GM03348 (cell line): ENCODE measurements at regions not wholly inside any gene's neighbourhood (a gene's known extent, or its start where the extent isn't known, plus 50 kb on each side); places are given as distances from the start of the nearest gene placed in this dataset.
"Not testable (repeated sequence)": the region's sequence is repeated elsewhere in the genome, so short reads cannot be mapped to it uniquely, and the experiment has no call there.

ENCODE experiments used
- DNase-seq: peaks from one replicate; pipeline ENCODE4 v3.0.0; 2012; ENCODE audit warnings: low spot score

- peak; percentile 78 for DNase-seq
Measured at GRCh38 chr6:14876778-14877613, 368.9 kb upstream of the JARID2 start.

DNA sequence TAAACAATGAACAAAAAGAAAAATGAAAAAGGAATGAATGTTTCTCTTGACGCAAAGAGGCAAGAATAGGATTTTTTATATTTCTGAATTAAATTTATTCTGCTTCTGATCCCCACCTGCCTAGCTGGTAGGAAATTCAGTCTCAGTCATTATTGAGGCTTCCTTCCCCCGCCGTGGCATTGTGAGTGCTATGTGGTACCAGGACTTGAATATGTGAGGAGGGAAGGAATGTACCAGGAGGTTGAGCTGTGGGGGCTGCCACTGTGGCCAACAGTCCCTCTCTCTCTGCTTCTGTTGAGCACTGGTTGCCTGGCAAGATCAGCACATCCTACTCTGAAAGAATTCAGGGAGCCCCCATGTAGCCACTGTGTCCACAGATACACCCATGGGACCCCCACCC lies 368.1 kb upstream of the JARID2 start:
- no peak for DNase-seq

DNA sequence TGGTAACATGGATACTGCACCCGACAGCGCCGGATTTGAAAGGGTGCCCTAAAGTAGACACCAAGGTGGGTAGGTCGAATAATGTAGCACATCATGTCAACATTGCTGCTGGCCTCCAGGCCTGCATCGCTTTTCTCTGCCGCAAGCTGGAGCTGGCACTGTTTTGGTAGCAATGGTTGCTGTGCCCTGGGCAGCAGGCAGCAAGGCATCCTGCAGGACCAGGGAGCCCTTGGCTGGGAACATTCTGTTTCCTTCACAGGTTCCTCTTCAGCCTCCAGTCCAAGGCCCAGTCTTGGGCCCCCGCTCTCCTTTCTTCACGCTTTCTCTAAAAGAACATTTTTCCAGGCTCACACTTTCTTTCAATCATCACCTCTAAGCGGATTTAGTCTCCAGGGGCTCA lies 365.8 kb upstream of the JARID2 start:
- no peak for DNase-seq

DNA sequence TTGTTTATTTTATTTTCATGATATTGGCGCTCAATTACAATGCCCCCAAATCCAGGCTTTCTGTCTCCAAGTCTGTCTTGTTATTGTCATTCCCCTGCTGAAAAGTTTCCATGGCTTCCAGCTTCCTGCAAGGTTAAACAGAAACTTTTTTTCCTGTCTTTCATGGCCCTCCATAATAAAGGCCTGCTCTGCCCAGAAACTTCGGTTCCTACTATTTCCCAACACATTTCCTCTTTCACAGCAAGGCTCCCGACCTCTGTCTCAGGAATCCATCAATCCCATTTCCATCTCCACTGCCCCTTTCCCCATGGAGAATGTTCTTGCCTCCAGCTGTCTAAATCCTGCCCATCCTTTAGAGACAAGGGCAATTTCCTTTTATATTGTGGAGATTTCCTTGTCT lies 365.2 kb upstream of the JARID2 start:
- no peak for DNase-seq

- peak; percentile 77 for DNase-seq
Measured at GRCh38 chr6:14881398-14881797, 364.5 kb upstream of the JARID2 start.

DNA sequence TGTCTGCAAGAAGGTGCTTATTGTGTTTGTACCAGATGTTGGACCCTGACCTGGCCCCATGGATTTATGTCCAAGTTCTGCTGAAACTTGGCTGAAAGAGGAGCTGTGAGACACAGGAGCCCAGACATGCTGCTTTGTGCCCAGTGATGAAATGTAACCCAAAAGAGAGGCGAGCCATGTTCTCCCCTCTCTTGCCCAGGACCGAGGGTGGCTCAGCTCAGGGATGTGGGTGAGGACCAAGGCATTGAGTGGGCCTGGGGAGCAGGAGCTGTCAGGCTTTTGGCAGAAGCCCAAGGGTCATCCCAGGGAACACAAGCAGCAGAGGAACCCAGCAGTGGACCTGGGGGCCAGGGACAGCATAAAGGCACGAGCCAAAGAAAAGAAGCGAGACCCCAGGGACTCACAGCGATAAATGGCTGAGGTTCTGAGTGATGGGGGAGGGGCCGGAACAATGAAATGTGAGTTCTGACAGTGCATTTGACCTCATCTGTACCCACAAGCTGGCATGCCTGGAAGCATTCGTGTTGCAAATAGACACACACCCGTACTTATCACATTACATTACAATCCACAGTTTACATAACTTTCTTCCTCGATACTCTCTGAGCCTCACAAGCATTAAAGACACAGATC lies 363.4 kb upstream of the JARID2 start:
- DNase-seq: no peak

GRCh38 chr6:14883921-14884320 lies 361.9 kb upstream of the JARID2 start:
- peak; percentile 54 for DNase-seq

GRCh38 chr6:14885498-14885897 lies 360.4 kb upstream of the JARID2 start:
- no peak for DNase-seq

GRCh38 chr6:14887181-14887580 lies 358.7 kb upstream of the JARID2 start:
- no peak for DNase-seq

DNA sequence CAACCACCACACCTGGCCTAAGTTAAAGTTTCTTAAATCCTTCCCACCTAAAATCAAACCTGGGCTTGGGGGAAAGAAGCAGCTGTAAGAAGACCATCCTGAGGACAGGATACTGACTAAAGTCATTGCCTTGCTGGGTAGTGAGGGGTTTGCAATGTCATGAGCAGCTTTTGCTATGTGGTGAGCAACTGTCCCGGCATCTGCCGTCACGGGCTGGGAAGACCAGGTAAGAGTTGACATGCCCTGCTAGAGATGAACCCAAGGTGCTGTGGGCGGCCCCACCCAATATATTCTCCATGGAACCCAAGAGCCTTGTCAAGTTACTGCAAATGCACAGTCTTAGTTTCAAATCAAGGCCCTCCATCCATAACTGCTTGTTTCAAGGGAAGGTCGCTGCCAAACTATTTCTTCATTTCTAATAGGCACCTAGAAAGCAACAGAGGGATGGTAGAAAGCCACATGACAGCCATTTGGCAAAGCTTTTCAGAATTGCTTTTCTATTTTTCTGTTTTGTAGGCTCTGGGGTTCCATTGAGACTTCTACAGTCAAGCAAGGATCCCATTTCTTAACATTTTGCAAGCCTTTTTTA lies 357.8 kb upstream of the JARID2 start:
- DNase-seq: no peak

DNA sequence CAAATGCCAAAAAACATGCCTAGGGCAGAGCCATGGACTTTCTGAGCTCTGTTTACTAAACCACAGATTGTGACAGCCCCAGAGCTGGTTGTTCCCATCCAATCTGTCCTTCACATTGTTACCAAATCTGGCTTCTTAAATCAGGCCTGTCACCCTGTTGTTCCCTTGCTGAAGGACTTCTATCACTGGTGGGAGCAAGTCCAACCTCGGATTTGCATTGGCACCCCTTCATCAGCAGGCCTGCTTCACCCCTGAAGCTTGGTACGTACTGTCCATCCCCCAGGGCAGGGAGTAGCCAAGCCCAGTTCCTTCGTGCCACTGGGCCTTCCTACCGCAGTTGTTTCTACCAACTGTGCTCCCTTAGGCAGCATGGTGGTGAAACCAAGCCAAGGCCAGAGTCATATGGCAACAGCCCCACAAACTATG lies 357.3 kb upstream of the JARID2 start:
- no peak for DNase-seq

DNA sequence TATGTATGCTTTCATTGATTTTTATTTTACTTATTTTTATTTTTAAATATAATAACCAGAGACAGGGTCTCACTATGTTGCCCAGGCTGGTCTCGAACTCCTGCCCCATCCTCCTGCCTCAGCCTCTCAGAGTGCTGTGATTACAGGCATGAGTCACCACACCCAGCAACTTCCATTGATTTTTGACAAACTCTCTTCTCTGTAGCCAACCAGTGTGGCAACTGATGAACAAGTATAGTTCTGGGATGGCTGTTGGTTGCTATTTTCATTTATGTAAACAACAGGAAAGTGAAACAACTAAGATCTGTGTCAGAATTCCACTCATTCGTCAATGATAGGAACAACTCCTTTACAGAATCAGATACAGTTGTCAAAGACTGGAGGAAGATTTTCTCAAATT lies 356.7 kb upstream of the JARID2 start:
- no peak for DNase-seq

DNA sequence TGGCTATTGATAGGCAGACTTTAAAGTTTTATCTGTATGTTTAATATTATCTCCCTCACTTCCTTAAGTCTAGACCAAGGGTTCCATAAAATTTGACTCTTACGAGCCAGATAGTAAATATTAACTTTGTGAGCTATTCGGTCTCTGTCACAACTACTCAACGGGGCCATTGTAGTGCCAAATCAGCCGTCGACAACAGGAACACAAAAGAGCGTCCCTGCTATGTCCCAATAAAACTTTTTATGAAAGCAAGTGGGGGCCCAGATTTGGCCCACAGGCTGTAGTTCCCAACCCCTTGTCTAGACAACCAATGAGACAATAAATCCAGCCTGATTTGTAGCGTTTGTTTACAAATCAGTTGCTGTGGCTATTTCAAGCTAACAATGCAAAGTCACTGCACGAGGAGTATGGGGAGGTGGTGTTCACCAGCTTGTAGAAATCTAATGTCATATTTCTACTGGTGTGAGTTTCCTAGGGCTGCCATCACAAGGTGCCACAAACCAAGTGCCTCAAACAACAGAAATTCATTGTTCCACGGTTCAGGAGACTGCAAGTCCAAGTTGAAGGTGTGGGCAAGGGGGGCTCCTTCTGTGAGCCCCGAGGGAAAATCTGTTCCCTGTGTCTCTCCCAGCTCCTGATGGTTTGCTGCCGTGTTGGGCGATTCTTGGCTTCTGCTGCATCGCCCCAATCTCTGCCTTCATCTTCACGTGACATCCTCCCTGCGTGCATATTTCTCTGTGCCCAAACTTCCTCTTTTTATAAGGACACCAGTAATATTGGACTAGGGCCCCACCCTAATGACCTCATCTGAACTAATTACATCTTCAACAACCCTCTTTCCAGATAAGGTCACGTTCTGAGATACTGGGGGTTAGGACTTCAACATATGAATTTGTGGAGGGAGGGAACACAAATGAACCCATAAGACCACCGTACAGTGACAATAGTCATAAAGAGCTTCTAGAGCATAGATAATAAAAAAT lies 356.0 kb upstream of the JARID2 start:
- DNase-seq: no peak

DNA sequence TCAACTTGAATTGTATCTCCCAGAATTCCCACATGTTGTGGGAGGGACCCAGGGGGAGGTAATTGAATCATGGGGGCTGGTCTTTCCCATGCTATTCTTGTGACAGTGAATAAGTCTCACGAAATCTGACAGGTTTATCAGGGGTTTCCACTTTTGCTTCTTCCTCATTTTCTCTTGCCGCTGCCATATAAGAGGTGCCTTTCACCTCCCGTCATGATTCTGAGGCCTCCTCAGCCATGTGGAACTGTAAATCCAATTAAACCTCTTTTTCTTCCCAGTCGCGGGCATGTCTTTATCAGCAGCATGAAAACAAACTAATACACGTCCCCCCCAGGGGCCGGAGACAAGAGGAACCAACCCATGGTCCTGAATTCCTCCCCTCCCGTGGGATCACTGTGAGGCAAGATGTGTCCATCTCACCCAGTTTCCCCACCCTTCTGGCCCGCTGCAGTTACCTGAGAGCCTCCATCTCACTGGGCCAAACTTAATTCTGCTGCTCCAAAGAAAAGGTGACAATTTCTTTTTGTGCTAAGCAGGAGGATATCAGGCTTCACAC lies 354.0 kb upstream of the JARID2 start:
- not testable (repeated sequence) for DNase-seq

DNA sequence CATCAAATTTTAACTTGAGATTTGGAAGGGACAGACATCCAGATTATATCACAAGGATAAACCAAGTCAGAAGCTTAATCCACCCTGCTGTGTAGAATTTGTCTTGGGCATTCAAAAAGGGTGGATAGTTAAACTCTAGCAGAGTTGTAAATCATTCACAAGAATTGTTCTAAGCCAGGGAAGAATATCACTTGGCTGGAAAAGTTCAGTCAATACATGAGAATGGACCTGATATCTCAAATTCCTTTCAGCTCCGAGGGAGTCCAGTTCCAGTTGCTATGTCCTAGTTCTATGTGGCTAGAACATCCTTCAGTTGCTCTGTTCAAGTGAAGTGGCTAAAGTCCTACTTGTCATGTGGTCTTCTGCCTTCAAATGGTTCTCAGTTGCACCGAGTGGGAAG lies 351.8 kb upstream of the JARID2 start:
- no peak for DNase-seq

DNA sequence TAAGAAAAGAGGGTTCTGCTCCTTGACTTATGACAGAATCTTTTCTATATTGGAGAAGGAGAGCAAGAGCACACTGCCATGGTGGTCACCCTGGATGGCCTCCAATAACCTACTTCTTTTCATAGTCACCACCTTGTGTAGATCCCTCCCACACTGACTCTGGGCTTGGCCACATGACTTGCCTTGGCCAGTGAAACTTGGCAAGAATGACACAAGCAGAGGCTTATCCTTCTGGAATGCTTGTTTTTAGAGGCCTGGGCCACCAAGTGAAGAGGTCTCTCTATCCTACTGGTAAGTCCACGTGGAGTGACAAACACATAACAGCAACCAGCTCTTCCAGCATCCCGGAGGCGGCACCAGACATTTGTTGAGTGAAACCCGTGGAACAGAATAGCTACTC lies 349.4 kb upstream of the JARID2 start:
- DNase-seq: no peak

DNA sequence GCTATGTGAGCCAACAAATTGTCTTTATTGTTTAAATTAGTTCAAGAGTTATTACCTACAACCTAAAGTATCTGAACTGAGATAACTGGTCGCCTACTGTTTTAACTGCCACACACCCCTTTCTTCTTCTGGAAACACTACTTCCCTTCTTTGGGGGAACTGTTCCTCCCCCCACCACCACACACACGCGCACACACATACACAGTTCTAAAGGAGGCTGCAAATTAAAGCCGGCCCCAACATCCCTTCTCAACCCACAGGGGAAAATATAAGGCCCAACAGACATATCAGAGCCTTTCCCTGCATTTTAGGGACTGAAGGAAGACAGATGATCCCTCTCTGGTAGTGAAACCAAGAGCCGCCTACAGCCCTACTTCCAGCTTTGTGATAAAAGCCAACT lies 348.0 kb upstream of the JARID2 start:
- no peak for DNase-seq

DNA sequence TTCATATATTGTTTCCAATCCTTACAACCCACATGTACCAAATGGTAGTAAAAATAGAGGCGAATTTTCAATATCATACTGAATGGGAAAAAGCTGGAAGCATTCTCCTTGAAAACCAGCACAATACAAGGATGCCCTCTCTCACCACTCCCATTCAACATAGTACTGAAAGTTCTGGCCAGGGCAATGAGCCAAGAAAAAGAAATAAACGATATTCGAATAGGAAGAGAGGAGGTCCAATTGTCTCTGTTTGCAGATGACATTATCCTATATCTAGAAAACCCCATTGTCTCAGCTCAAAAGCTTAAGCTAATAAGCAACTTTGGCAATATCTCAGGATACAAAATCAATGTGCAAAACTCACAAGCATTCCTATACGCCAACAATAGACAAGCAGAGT lies 346.4 kb upstream of the JARID2 start:
- not testable (repeated sequence) for DNase-seq

GRCh38 chr6:14900919-14901318 lies 344.9 kb upstream of the JARID2 start:
- no peak for DNase-seq

DNA sequence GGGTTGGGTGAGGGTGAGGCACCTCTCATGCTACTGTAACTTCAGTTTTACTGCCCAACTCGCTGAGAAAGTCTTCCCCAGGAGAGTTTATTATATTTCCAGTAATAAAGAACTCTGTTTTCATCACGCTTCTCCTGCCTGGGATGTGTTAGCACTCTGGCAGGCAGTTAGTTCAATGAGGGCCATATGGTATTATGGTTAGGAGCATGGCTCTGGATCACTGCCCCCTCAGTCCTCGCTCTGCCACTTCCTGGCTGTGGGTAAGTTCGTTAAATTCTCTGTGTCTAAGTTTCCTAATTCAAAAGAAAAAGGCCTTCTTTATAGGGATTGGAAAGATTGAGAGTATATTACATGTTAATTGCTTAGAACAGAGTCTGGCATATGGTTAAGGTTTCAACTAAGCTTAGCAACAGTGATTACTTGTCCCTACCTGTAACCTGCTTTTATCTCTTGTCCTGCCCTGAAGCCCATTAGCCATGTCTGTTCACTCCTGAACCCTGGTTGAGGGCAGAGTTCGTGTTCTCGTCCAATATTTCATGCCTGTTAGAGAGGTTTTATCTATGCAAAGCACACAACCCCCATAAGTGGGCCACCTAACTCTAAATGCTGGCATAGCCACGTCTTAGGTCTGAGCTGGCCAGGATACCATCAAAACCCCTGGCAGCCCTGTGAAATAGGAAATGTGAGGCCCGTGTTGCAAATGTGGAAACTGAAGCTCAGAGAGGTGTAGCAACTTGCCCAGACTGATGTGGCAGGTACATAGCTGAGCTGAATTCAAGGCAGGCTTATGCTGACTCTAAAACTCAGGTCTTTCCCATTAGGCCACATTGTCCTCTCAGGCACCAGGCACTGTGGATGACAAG lies 342.5 kb upstream of the JARID2 start:
- DNase-seq: no peak

DNA sequence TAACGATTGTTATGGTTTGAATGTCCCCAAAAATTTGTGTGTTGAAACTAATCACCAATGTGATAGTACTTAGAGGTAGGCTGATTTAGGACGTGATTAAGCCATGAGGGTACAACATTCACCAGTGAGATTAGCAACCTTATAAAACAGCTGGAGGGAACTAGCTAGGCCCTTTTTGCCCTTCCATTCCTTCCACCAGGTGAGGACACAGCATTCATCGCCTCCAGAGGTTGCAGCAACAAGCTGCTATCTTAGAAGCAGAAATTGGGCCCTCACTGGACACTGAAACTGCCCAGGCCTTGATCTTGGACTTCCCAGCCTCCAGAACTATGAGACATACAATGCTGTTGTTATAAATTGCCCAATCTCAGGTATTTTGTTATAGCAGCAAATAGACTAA lies 340.7 kb upstream of the JARID2 start:
- DNase-seq: no peak
